A673 (cell line): ENCODE measurements at regions not wholly inside any gene's neighbourhood (a gene's known extent, or its start where the extent isn't known, plus 50 kb on each side); places are given as distances from the start of the nearest gene placed in this dataset.

ENCODE experiments used
- EZH2 ChIP-seq: fragments of 200-600 bp; sonication (generic); IDR thresholded peaks from 2 replicates; pipeline ENCODE4 v1.6.1; 2017; ENCODE audit warnings: borderline replicate concordance, low read depth, mild to moderate bottlenecking, mixed read lengths, antibody characterized with exemption, low read length; ENCODE audit not compliant: poor library complexity, severe bottlenecking
- TF ChIP-seq, protein P1 (sequence below): fragments of 300-800, 200-600 bp; sonication (generic); conservative IDR thresholded peaks from 2 replicates; pipeline ENCODE4 v1.5.1; 2017; ENCODE audit warnings: low read depth, mild to moderate bottlenecking, antibody characterized with exemption, low read length, moderate library complexity, mixed read lengths

DNA sequence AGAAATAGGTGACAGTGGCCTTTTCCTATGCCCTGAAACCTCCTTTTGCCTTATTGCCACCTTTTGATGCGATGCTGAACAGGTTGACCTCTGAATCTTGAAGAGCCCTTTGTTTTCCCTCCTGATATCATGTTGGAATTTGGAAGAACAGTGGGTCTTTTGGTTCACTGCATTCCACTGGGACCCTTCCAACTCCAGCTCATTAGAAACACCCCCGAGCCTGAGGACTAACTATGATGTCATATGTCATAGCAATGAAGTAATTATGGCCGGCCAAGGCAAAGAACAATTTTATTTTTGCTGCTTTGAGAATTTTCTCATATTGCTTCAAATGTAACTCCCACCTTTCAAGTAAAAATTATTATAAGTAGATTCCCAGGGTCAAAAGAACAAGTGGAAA lies 353.4 kb upstream of the JAG1 start:
- TF ChIP-seq, protein P1, sequence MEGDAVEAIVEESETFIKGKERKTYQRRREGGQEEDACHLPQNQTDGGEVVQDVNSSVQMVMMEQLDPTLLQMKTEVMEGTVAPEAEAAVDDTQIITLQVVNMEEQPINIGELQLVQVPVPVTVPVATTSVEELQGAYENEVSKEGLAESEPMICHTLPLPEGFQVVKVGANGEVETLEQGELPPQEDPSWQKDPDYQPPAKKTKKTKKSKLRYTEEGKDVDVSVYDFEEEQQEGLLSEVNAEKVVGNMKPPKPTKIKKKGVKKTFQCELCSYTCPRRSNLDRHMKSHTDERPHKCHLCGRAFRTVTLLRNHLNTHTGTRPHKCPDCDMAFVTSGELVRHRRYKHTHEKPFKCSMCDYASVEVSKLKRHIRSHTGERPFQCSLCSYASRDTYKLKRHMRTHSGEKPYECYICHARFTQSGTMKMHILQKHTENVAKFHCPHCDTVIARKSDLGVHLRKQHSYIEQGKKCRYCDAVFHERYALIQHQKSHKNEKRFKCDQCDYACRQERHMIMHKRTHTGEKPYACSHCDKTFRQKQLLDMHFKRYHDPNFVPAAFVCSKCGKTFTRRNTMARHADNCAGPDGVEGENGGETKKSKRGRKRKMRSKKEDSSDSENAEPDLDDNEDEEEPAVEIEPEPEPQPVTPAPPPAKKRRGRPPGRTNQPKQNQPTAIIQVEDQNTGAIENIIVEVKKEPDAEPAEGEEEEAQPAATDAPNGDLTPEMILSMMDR: no peak
- TF ChIP-seq EZH2: no peak
